Heart left ventricle (tissue), 13 donors: ENCODE measurements at regions not wholly inside any gene's neighbourhood (a gene's known extent, or its start where the extent isn't known, plus 50 kb on each side); places are given as distances from the start of the nearest gene placed in this dataset.

Source experiments
- CTCF ChIP-seq, 12 donors: fragments of 200-600 bp; sonication (generic) in 4 of 12; IDR thresholded peaks; one replicate each; pipeline versions ENCODE4 v1.5.0 to v1.8.0; 2018 to 2022; ENCODE audit warnings: antibody characterized with exemption in 12 of 12, mild to moderate bottlenecking in 5 of 12
- POLR2A ChIP-seq, 2 donors: fragments of 450-650 bp; IDR thresholded peaks; one replicate each; pipeline ENCODE4 v1.6.1; 2017; ENCODE audit warnings: antibody characterized with exemption in 2 of 2, mild to moderate bottlenecking in 2 of 2, moderate library complexity in 2 of 2
- donor health status: ischemic (EF 13 %, LVEDD 7.1; RV severe dilation, severe dysfunction).
- donor health status: DM: no; HTN: yes; CAD: no.
- donor health status: DM: no; HTN: no; CAD: no.
- donor health status: ischemic (EF 25% LVEDD 6.9; RV normal size, moderate dysfunction).
- donor health status: ischemic (EF 25% LVEDD 5.7; RV mildly dilated, moderate dysfunction).
- donor health status: ischemic (EF 35%, LVEDD 5.7; RV mildly dilated, moderate dysfunction).
- donor health status: nonischemic (EF 11% LVEDD 7.7; RV severe dilation, severe dysfunction).
- donor health status: DM: yes; HTN: yes; CAD: no.
- donor health status: PGD.
- donor health status: ischemic (EF 29% LVEDD 5.4; RV normal size, mild dysfunction).
- donor health status: nonischemic (EF 23%, LVEDD 6.1; RV moderate dilation, normal function).

DNA sequence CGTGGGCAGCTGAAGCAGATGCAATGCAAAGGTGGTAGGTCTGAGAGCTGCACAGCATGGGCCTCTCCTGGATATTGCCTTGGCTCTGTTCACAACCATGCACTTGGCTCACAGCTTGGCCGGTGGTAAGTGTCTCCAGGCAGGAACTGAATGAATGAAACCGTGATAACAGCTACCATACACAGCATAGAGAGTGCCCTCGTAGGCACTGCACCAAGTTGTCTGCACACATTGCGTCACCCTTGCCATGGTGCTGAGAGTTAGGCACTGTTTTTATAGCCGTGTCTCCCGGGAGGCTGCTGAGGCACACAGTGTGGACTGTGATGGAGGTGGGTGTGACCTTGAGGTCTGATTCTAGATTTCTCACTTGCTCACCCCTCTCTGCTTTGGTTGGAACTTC, 157.6 kb upstream of the VASH1 start:
- TF ChIP-seq CTCF (IDR thresholded peaks at IDR 0.05) (no peak), POLR2A (IDR thresholded peaks at IDR 0.05) (no peak)
